ENCODE measurements at regions not wholly inside any gene's neighbourhood (a gene's known extent, or its start where the extent isn't known, plus 50 kb on each side); places are given as distances from the start of the nearest gene placed in this dataset.

DNA sequence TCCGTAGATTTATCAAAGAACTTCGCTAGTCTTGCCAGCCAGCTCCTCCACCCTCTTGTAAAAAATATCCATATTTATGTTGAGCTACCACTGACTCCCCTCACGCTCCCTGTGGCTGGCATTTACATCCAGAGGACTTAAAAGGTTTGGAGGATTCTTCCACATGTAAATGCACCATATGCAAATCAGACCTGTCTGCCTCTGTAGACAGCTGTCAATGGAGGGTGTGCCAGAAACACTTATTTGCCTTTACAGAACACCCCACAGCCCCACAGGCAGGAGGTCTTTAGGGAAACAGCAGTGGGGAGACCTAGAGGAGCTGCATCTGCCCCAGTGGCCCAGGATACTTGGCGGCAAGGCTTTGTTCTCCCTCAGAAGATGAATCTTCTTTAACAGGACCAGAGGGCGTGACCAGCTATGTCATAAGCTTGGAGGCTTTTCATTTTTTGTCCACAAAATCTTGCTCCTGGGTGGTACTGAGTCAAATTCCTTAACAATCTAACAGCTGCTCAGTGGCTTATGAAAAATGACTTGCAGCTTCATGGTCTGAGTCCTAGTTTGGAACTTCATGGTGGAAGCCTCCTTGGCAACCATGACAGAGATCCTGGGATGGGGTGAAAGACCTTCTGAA, 535.8 kb downstream of the EBF1 start:
- DNase-seq: no peak
- Histone ChIP-seq H3K9me3 (ENCODE audit: control insufficient read depth in 1 of 2, insufficient read depth in 1 of 2, low read length in 2 of 2) (no peaks in the 10 kb centered on the region), H3K27ac (ENCODE audit: low read depth in 1 of 2, low read length in 2 of 2) (no peak overlapping the region), H3K27me3 (ENCODE audit: control insufficient read depth in 1 of 2, insufficient read depth in 2 of 2, low read length in 2 of 2) (no peaks in the 10 kb centered on the region), H3K36me3 (ENCODE audit: insufficient read depth, low read length) (no peaks in the 10 kb centered on the region), H3K4me1 (ENCODE audit: insufficient read depth, low read length) (no peaks in the 10 kb centered on the region), H3K4me3 (ENCODE audit: low read length) (no peak overlapping the region)
- H3K27ac Mint-ChIP-seq: no peak overlapping the region
- ChIA-PET CTCF (no interaction called here), POLR2A (no interaction called here)
- no peaks in the 10 kb centered on the region for H3K36me3 Mint-ChIP-seq (ENCODE audit: low read depth)
- H3K27me3 Mint-ChIP-seq: no peaks in the 10 kb centered on the region
- H3K4me1 Mint-ChIP-seq (ENCODE audit: low read depth): no peaks in the 10 kb centered on the region
- no peak for ATAC-seq (ENCODE audit: poor library complexity)
- intact Hi-C loops (cut with DNase I, micrococcal nuclease): no loop called here
- no peaks in the 10 kb centered on the region for H3K9me3 Mint-ChIP-seq
- TF ChIP-seq CTCF (IDR thresholded peaks at IDR 0.05): no peak
- no peak overlapping the region for H3K4me3 Mint-ChIP-seq

GRCh38 chr5:158561562-158562190, 538.0 kb downstream of the EBF1 start:
- Histone ChIP-seq H3K27me3 (ENCODE audit: control insufficient read depth in 1 of 2, insufficient read depth in 2 of 2, low read length in 2 of 2) (no peaks in the 10 kb centered on the region), H3K9me3 (ENCODE audit: control insufficient read depth in 1 of 2, insufficient read depth in 1 of 2, low read length in 2 of 2) (no peaks in the 10 kb centered on the region), H3K36me3 (ENCODE audit: insufficient read depth, low read length) (no peaks in the 10 kb centered on the region), H3K4me1 (ENCODE audit: insufficient read depth, low read length) (no peaks in the 10 kb centered on the region), H3K27ac (ENCODE audit: low read depth in 1 of 2, low read length in 2 of 2) (no peak overlapping the region), H3K4me3 (ENCODE audit: low read length) (no peak overlapping the region)
- no peak for ATAC-seq (ENCODE audit: poor library complexity)
- H3K4me1 Mint-ChIP-seq (ENCODE audit: low read depth): no peaks in the 10 kb centered on the region
- no peaks in the 10 kb centered on the region for H3K9me3 Mint-ChIP-seq
- TF ChIP-seq CTCF (IDR thresholded peaks at IDR 0.05): no peak
- ChIA-PET POLR2A (no interaction called here), CTCF (interaction anchor here (1.0 kb wide), 1 partner anchor 12 kb away, joined by 3 read pairs; no protein-coding TSS in a partner anchor)
- no peak overlapping the region for H3K4me3 Mint-ChIP-seq
- H3K27me3 Mint-ChIP-seq: no peaks in the 10 kb centered on the region
- H3K27ac Mint-ChIP-seq: no peak overlapping the region
- H3K36me3 Mint-ChIP-seq (ENCODE audit: low read depth): no peaks in the 10 kb centered on the region
- no peak for DNase-seq
- intact Hi-C loops (cut with DNase I, micrococcal nuclease): no loop called here

DNA sequence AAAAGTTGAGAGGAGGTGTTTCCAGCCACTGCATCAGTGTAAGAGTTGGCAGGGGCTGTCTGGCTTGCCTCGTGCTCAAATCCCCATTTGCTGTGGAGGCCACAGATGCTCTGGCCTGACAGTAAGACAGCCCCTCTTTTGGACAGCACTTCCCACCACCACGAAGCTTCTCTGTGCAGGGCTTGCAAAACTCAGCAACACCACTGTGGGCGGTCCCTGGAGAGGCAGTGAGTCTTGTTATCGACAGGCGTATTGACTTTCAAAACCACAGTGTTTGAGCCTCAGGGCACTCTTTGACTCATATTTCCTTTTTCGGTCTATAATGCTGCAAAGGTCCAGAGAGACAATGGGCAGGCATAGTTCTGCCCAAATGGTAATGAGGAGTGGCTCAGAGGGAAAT, 539.5 kb downstream of the EBF1 start:
- Histone ChIP-seq H3K27me3 (ENCODE audit: control insufficient read depth in 1 of 2, insufficient read depth in 2 of 2, low read length in 2 of 2) (no peaks in the 10 kb centered on the region), H3K4me1 (ENCODE audit: insufficient read depth, low read length) (no peaks in the 10 kb centered on the region), H3K27ac (ENCODE audit: low read depth in 1 of 2, low read length in 2 of 2) (no peak overlapping the region), H3K9me3 (ENCODE audit: control insufficient read depth in 1 of 2, insufficient read depth in 1 of 2, low read length in 2 of 2) (no peaks in the 10 kb centered on the region), H3K36me3 (ENCODE audit: insufficient read depth, low read length) (no peaks in the 10 kb centered on the region), H3K4me3 (ENCODE audit: low read length) (no peak overlapping the region)
- no peaks in the 10 kb centered on the region for H3K9me3 Mint-ChIP-seq
- ATAC-seq (ENCODE audit: poor library complexity) (no peak), DNase-seq (no peak)
- ChIA-PET CTCF (no interaction called here), POLR2A (no interaction called here)
- intact Hi-C loops (cut with DNase I, micrococcal nuclease): no loop called here
- no peaks in the 10 kb centered on the region for H3K36me3 Mint-ChIP-seq (ENCODE audit: low read depth)
- H3K27ac Mint-ChIP-seq: no peak overlapping the region
- H3K27me3 Mint-ChIP-seq: no peaks in the 10 kb centered on the region
- H3K4me1 Mint-ChIP-seq (ENCODE audit: low read depth): no peaks in the 10 kb centered on the region
- no peak for TF ChIP-seq CTCF (IDR thresholded peaks at IDR 0.05)
- H3K4me3 Mint-ChIP-seq: no peak overlapping the region

All from CD4-positive, alpha-beta T cell (primary cell).